GM19328 (cell line): ENCODE measurements at regions not wholly inside any gene's neighbourhood (a gene's known extent, or its start where the extent isn't known, plus 50 kb on each side); places are given as distances from the start of the nearest gene placed in this dataset.

ENCODE experiments used
- ATAC-seq: cut with Tn5 transposase; IDR thresholded peaks from one replicate; pipeline ENCODE4 v1.9.1; 2021; ENCODE audit warnings: mild to moderate bottlenecking, moderate library complexity; ENCODE audit not compliant: unreplicated experiment

DNA sequence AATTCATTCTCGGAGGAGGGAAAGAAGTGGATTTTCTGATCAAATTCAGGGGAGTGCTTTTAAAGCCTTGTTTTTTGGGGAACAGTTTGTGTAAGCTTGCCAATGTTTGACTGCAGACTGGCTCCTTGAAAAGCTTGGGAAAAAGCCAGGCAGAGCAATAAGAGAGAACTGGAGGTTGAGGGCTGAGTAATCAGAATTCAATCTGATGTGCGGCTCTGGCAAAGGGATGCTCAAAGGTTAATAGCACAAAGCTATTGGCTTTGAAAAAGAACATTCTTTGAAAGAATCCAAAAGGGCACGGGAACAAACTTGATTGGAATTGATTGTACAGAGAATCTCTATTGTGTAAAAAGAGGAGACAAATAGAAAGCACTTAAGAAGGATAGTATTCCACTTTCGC, 279.3 kb downstream of the YTHDC2 start:
- no peak for ATAC-seq

GRCh38 chr5:113794981-113795380, 281.5 kb downstream of the YTHDC2 start:
- no peak for ATAC-seq

GRCh38 chr5:113800686-113801085, 287.2 kb downstream of the YTHDC2 start:
- no peak for ATAC-seq

GRCh38 chr5:113804264-113804663, 290.8 kb downstream of the YTHDC2 start:
- no peak for ATAC-seq

GRCh38 chr5:113804943-113805342, 291.4 kb downstream of the YTHDC2 start:
- no peak for ATAC-seq

- ATAC-seq = no peak
These were observed 292.8 kb downstream of the YTHDC2 start for GRCh38 chr5:113806250-113806649.

- ATAC-seq = no peak
These were observed 293.4 kb downstream of the YTHDC2 start for GRCh38 chr5:113806904-113807303.

DNA sequence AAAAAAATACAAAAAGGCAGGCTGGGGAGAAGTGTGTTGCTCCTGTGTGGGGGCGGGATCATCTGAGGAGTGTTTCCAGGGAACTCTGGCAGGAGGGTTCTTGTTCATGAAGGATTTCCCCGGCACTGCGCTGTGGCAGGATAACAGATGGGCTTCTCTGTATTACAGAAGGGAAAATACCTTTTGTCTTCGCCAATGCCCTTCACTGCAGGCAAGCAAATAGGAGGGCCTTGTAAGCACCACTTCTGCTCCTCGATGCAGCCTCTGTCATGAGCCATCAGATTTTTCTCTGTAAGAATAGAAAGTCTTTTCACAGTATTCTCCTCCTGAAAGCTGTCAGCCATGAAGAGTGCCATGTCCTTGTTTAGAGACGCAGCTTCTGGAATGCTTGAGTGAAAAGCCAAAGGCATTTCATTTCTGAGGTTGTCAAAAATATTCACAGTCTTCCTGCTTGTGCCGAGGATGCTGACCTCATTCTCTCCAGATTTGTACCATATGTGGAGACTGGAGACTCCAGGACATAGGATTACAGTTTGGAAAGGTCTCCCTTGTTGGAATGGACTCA, 294.0 kb downstream of the YTHDC2 start:
- ATAC-seq = no peak

- ATAC-seq = no peak
These were observed 295.5 kb downstream of the YTHDC2 start for GRCh38 chr5:113808956-113809355.

GRCh38 chr5:113809626-113810025, 296.1 kb downstream of the YTHDC2 start:
- ATAC-seq = no peak

DNA sequence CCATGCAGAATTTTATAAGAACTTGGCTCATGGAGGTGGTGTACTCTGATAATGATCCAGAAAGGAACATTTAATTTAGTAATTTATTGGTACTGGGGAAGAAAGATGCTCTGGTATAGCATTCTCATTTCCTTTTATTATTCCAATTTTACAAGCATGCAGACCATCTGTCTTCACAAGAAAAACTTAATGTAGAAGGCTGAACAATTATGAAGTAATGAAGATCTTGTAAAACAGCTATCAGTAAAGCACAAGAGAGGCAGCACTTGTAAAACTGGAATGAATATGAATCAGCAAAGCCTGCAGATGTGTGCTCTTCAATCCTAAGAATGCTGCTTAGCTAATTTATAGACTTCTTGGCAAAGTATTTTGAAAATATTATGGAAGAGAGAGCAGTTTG, 300.0 kb downstream of the YTHDC2 start:
- no peak for ATAC-seq

- ATAC-seq = no peak
These were observed 304.2 kb downstream of the YTHDC2 start for GRCh38 chr5:113817683-113818082.

DNA sequence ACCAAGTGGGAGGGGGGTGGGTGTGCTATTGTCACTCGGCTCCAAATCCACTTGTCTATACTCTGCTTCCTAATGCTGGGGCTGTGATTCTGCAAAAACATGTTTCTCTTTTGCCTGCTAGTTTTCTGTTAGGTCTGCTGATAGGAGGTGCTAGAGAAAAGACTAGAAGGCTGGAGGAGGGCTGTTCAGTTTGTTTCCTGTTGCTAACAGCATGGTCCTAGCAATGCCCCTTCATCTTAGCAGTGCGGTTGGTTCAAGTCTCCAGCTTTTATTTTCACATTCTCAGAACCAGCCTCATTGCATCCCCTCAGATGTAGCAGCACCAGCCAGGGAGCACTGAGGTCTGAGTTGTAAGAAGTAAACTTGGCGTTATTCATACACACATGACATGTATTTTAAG, 310.2 kb downstream of the YTHDC2 start:
- no peak for ATAC-seq

DNA sequence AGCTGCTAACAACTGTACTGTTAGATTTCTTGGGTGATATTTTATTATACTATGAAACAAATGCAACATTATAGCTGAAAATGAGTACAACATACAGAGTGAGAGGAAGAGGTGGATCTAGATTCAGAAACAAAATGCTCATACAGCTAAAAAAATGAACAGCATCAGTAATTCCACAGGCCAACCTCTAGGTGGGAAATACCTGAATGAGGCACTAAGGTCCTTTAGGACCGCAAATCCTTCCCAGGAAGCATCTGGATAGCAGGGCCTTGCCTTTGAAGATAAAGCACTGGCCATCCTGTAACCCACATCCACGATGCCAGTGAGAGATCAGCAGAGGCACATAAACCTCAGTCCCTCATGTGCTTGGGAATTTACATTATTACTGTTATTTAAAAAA, 310.8 kb downstream of the YTHDC2 start:
- ATAC-seq = no peak

GRCh38 chr5:113825176-113825575, 311.7 kb downstream of the YTHDC2 start:
- no peak for ATAC-seq

DNA sequence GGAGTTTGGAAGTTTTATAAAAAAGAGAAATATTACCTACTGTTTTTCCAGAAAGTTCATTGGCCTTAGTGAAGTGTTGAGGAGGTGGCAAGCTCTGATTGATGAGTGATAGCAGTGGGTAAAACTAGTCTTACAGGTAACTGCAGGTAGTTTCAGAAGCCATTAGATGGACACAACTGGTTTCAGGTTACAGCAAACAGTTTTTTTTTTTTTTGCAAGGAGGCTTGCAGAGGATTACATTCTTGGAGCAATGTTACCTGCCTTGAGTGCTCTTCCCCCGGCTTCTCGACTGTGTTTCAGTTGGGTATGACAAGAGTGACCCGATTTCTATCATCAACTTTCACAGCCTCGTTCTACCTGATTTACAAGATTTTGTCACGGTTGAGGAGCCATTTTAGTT, 333.4 kb downstream of the YTHDC2 start:
- ATAC-seq = no peak

DNA sequence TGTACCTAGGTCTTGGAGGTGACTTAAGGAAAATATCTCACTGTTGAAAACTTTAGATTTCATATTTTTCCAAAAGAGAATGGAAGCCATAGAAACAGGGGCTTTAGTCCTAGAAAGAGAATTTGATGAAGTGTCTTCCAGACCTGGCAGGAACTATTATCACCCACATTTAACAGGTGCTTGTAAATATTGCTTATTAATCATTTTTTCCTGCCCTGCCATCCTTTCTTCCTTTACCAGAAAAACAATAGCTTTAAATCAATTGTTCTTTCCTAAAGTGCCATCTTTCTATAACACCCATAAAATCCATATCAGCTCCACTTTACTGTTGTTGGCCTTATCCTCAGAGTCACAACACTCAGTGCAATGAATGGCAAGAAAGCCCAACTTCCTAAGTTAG, 350.9 kb downstream of the YTHDC2 start:
- no peak for ATAC-seq

DNA sequence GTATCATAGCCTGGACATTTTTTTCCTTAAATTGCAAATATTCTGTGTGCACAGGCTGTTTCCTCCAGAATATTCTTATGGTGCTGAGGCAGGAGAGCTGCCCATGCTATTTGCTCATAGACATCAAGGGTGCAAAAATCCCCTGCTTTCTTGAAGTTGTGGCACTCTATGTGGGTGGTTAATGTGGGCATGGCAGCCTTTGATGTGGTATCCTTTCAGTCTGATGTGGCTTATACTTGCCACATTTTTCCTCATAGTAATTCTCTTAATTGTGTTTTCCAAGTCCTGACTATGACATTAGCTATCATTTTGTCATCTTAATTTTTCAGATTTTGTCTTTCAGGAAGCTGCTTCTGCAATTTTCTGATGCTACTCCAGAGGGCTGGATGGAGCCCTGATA, 353.3 kb downstream of the YTHDC2 start:
- no peak for ATAC-seq

- ATAC-seq = no peak
These were observed 356.1 kb downstream of the YTHDC2 start for GRCh38 chr5:113869611-113870010.

- no peak for ATAC-seq
These were observed 358.5 kb downstream of the YTHDC2 start for GRCh38 chr5:113871972-113872371.

- ATAC-seq = no peak
These were observed 361.6 kb downstream of the YTHDC2 start for GRCh38 chr5:113875096-113875495.

- no peak for ATAC-seq
These were observed 378.0 kb downstream of the YTHDC2 start for GRCh38 chr5:113891491-113891890.

DNA sequence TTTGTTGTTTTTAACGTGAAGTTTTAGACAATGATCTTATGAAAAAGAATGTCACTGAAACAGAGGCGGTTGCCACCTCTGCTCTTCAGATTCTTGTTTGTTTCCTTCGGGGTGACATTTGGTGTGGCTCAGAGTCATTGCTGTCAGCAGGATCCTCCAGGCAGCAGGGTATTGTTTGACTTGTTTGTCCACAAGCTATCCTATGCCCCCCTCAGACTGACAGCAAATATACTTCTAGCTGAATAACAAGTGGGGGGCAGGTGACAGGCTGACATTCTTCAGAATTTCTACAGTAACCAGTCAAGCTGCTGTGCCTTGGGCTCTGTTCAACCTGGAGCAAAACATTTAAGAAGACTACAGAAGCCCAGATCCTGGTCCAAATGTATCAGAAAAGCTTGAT, 383.3 kb downstream of the YTHDC2 start:
- ATAC-seq = no peak

DNA sequence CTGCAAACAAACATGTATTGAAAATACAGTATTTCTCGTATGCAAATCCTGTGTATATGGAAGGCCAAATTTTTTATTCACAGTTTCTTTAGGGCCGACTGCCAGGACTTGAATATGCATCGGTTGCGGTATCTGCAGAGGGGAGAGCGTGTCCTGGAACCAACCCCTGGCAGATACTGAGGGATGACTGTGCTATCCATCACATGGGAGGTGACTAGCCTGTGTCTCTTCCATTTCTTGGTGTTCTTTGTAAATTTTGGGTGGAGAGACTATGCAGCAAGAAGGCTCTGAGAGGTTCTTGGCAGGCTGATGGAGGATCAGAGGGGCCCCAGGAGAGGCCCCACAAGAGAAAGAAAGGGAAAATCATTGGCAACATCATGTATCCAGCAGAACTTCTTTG, 384.3 kb downstream of the YTHDC2 start:
- ATAC-seq = no peak
